Panc1 (cell line): ENCODE measurements at regions not wholly inside any gene's neighbourhood (a gene's known extent, or its start where the extent isn't known, plus 50 kb on each side); places are given as distances from the start of the nearest gene placed in this dataset.
A peak's percentile ranks its signal among the peaks of the same experiment; 100 is the strongest.

Source experiments
- ATAC-seq: fragments of 200-7000 bp; cut with Tn5 transposase; 2 replicates; pipeline ENCODE4 v1.9.1; 2020; ENCODE audit warnings: mild to moderate bottlenecking, moderate library complexity
- BruUV-seq: library from RNA; stranded (reverse); fragments of 400-500 nt; replicated peaks from 2 replicates; lab custom pipeline; 2021; lab: Mats Ljungman, UMichigan
- CTCF ChIA-PET: fragments of 300-600 bp; sonication (Branson Sonifier 250); formaldehyde crosslinking; loops from one replicate; lab custom pipeline; 2022; ENCODE audit warnings: antibody characterized with exemption; lab: Charles Lee
- POLR2A ChIA-PET: fragments of 300-600 bp; sonication (Branson Sonifier 250); formaldehyde crosslinking; loops from one replicate; lab custom pipeline; 2022; ENCODE audit warnings: antibody characterized with exemption; lab: Charles Lee
- DNase-seq: peaks from one replicate; pipeline ENCODE4 v3.0.0-alpha.2; 2010; ENCODE audit warnings: low read depth, low spot score
- H3K27ac ChIP-seq: 2 replicates; pipeline ENCODE4 v1.5.1; 2011; ENCODE audit warnings: mild to moderate bottlenecking, low read length, inconsistent platforms
- H3K27me3 ChIP-seq: fragments of 200-500 bp; sonication (Bioruptor generic); 2 replicates; pipeline ENCODE4 v1.6.0; 2014; ENCODE audit warnings: low read length, inconsistent platforms; ENCODE audit not compliant: control insufficient read depth, insufficient read depth
- H3K36me3 ChIP-seq: fragments of 200-500 bp; sonication (Bioruptor generic); 2 replicates; pipeline ENCODE4 v1.5.1; 2014; ENCODE audit warnings: inconsistent platforms, mild to moderate bottlenecking, low read length, moderate library complexity; ENCODE audit not compliant: control insufficient read depth, insufficient read depth
- H3K4me1 ChIP-seq: 2 replicates; pipeline ENCODE4 v1.5.1; 2011; ENCODE audit warnings: inconsistent platforms, mild to moderate bottlenecking, low read length, moderate library complexity; ENCODE audit not compliant: control insufficient read depth, insufficient read depth
- H3K4me3 ChIP-seq, 2 experiments: 2 replicates each; pipeline ENCODE4 v1.5.1; 2011 to 2012; ENCODE audit warnings: low read depth in 2 of 2, low read length in 2 of 2, mild to moderate bottlenecking in 2 of 2, inconsistent platforms in 1 of 2, moderate library complexity in 1 of 2
- H3K9me3 ChIP-seq: fragments of 200-500 bp; sonication (Bioruptor generic); 2 replicates; pipeline ENCODE4 v1.5.1; 2014; ENCODE audit warnings: low read depth, mild to moderate bottlenecking, inconsistent platforms, low read length, moderate library complexity; ENCODE audit not compliant: control insufficient read depth, insufficient read depth
- CTCF ChIP-seq: fragments of 450-650 bp; IDR thresholded peaks from 2 replicates; pipeline ENCODE4 v1.5.1; 2017; ENCODE audit warnings: mild to moderate bottlenecking
- POLR2AphosphoS5 ChIP-seq: IDR thresholded peaks from 2 replicates; pipeline ENCODE4 v1.6.1; 2012; ENCODE audit warnings: mild to moderate bottlenecking, low read depth, low read length, moderate library complexity
- REST ChIP-seq, 2 experiments: IDR thresholded peaks; 2 replicates each; pipeline ENCODE4 v1.6.1; 2011 to 2012; ENCODE audit warnings: low read depth in 2 of 2, control low read depth in 1 of 2, low read length in 1 of 2, mild to moderate bottlenecking in 1 of 2, moderate library complexity in 1 of 2; ENCODE audit not compliant: insufficient read depth in 1 of 2
- SIN3A ChIP-seq: IDR thresholded peaks from 2 replicates; pipeline ENCODE4 v1.6.1; 2012; ENCODE audit warnings: low read depth, mild to moderate bottlenecking, low read length, moderate library complexity, borderline replicate concordance; ENCODE audit not compliant: insufficient read depth
- TCF7L2 ChIP-seq: IDR thresholded peaks from 2 replicates; pipeline ENCODE4 v1.6.1; 2011; ENCODE audit warnings: mild to moderate bottlenecking, low read depth, low read length, inconsistent platforms
- in situ Hi-C: cut with HindIII; loops from 2 replicates; pipeline ENCODE4 v1.10.0; 2016; ENCODE audit warnings: low sequenced_read_pairs, low pct_unique_long_range_greater_than_20kb
- intact Hi-C: fragments of 100-400 bp; cut with micrococcal nuclease; formaldehyde crosslinking; loops from one replicate; pipeline ENCODE4 v1.10.0; 2022; ENCODE audit not compliant: unreplicated experiment

GRCh38 chr6:24057030-24057429, 69.0 kb upstream of the NRSN1 start:
- H3K27ac ChIP-seq: no peak overlapping the region
- H3K36me3 ChIP-seq: no peaks in the 10 kb centered on the region
- no TSS peak for BruUV-seq
- ChIA-PET CTCF (no interaction called here), POLR2A (no interaction called here)
- no peaks in the 10 kb centered on the region for H3K4me1 ChIP-seq
- H3K27me3 ChIP-seq: no peaks in the 10 kb centered on the region
- DNase-seq (no peak), ATAC-seq (no peak)
- TF ChIP-seq TCF7L2: no peak
- no peak for TF ChIP-seq SIN3A
- TF ChIP-seq POLR2AphosphoS5: no peak
- no peak for TF ChIP-seq REST (IDR thresholded peaks at IDR 0.05; ENCODE audit: insufficient read depth in 1 of 2, low read depth in 2 of 2, low read length in 1 of 2)
- TF ChIP-seq CTCF: no peak
- H3K9me3 ChIP-seq: no peaks in the 10 kb centered on the region
- intact Hi-C loops: no loop called here
- no peak overlapping the region for H3K4me3 ChIP-seq
- in situ Hi-C loops: no loop called here

GRCh38 chr6:24060982-24061754, 64.8 kb upstream of the NRSN1 start:
- CTCF ChIA-PET: no interaction called here
- in situ Hi-C loops: no loop called here

GRCh38 chr6:24064106-24064505, 61.9 kb upstream of the NRSN1 start:
- Histone ChIP-seq H3K36me3 (no peaks in the 10 kb centered on the region), H3K9me3 (no peaks in the 10 kb centered on the region), H3K4me1 (no peaks in the 10 kb centered on the region), H3K4me3 (no peak overlapping the region), H3K27me3 (no peaks in the 10 kb centered on the region), H3K27ac (no peak overlapping the region)
- peak; percentile 26; the same call in 1 of the 2 replicates for TF ChIP-seq CTCF
- no peak for TF ChIP-seq TCF7L2
- intact Hi-C loops (loop anchor here (2.0 to 5.0 kb wide), 2 partner anchors 143 to 211 kb away; no protein-coding TSS in a partner anchor), in situ Hi-C loops (no loop called here)
- DNase-seq: peak; percentile 2
- ChIA-PET CTCF (no interaction called here), POLR2A (no interaction called here)
- no peak for ATAC-seq
- BruUV-seq: no TSS peak

More at GRCh38 chr6:24060982-24061754, 64.8 kb upstream of the NRSN1 start:
- Histone ChIP-seq H3K36me3 (no peaks in the 10 kb centered on the region), H3K9me3 (no peaks in the 10 kb centered on the region), H3K4me1 (no peaks in the 10 kb centered on the region), H3K27ac (no peak overlapping the region), H3K4me3 (no peak overlapping the region), H3K27me3 (no peaks in the 10 kb centered on the region)
- intact Hi-C loops: loop anchor here (1.0 to 5.0 kb wide), 2 partner anchors 17 to 146 kb away; no protein-coding TSS in a partner anchor
- no TSS peak for BruUV-seq
- POLR2A ChIA-PET: no interaction called here
- TF ChIP-seq SIN3A: no peak
- no peak for DNase-seq
- no peak for ATAC-seq
